Retinal pigment epithelial cell (primary cell): ENCODE measurements at regions not wholly inside any gene's neighbourhood (a gene's known extent, or its start where the extent isn't known, plus 50 kb on each side); places are given as distances from the start of the nearest gene placed in this dataset.

Experiments
- DNase-seq: peaks from one replicate; pipeline ENCODE4 v3.0.0-alpha.2; 2010; ENCODE audit warnings: low read depth
- H3K4me3 ChIP-seq: 2 replicates; pipeline ENCODE4 v1.5.1; 2011; ENCODE audit warnings: mild to moderate bottlenecking, low read length, control low read depth, moderate library complexity
- CTCF ChIP-seq: conservative IDR thresholded peaks from 2 replicates; pipeline ENCODE4 v1.5.1; 2011; ENCODE audit warnings: low read depth, low read length, control low read depth, inconsistent platforms

GRCh38 chr11:97961431-97961830 lies 1059.3 kb upstream of the CNTN5 start:
- no peak for DNase-seq

GRCh38 chr11:97962758-97963157 lies 1058.0 kb upstream of the CNTN5 start:
- no peak for DNase-seq
- TF ChIP-seq CTCF: no peak
- H3K4me3 ChIP-seq: no peak overlapping the region

More at GRCh38 chr11:97961431-97961830, 1059.3 kb upstream of the CNTN5 start:
- no peak for TF ChIP-seq CTCF
- no peak overlapping the region for H3K4me3 ChIP-seq

- H3K4me3 ChIP-seq: no peak overlapping the region
- TF ChIP-seq CTCF: no peak
- DNase-seq: no peak
These were observed 1057.0 kb upstream of the CNTN5 start for GRCh38 chr11:97963528-97964331.

GRCh38 chr11:97964332-97965004 lies 1056.3 kb upstream of the CNTN5 start:
- no peak for DNase-seq
- no peak for TF ChIP-seq CTCF
- no peak overlapping the region for H3K4me3 ChIP-seq

- H3K4me3 ChIP-seq: no peak overlapping the region
- TF ChIP-seq CTCF: no peak
- no peak for DNase-seq
These were observed 1054.7 kb upstream of the CNTN5 start for GRCh38 chr11:97965849-97966646.

GRCh38 chr11:97966901-97967300 lies 1053.8 kb upstream of the CNTN5 start:
- DNase-seq: no peak
- TF ChIP-seq CTCF: no peak
- H3K4me3 ChIP-seq: no peak overlapping the region
